ENCODE measurements at regions not wholly inside any gene's neighbourhood (a gene's known extent, or its start where the extent isn't known, plus 50 kb on each side); places are given as distances from the start of the nearest gene placed in this dataset.

GRCh38 chr4:177728361-177729152 is 286.3 kb upstream of the AGA start:
- 41% methylated on average over 27 of the region's 27 CpGs for WGBS (ENCODE audit: insufficient coverage, insufficient replicate concordance, low lambda C conversion rate, missing lambda C conversion rate)
- Histone ChIP-seq H3K4me2 (ENCODE audit: control insufficient read depth, insufficient read depth) (no peak overlapping the region), H3K9ac (ENCODE audit: control insufficient read depth, insufficient read depth, low read length) (no peak overlapping the region), H3K9me3 (replicated peaks; ENCODE audit: control insufficient read depth, insufficient read depth, low read length) (no peaks in the 10 kb centered on the region), H3K4me1 (ENCODE audit: control insufficient read depth, insufficient read depth, low read length) (no peaks in the 10 kb centered on the region), H3K4me3 (no peak overlapping the region), H2AFZ (ENCODE audit: control insufficient read depth, low read depth, low read length) (no peak overlapping the region), H3K27me3 (replicated peaks in 1 of 2; ENCODE audit: control insufficient read depth in 2 of 2, insufficient read depth in 2 of 2, low read length in 1 of 2) (no peaks in the 10 kb centered on the region), H3K27ac (ENCODE audit: control insufficient read depth, insufficient read depth) (no peak overlapping the region), H4K20me1 (ENCODE audit: control insufficient read depth, insufficient read depth) (no peaks in the 10 kb centered on the region), H3K79me2 (ENCODE audit: control insufficient read depth, insufficient read depth, low read length) (no peaks in the 10 kb centered on the region), H3K36me3 (ENCODE audit: control insufficient read depth in 2 of 2, insufficient read depth in 2 of 2, low read length in 1 of 2) (no peaks in the 10 kb centered on the region)
- POLR2A ChIA-PET = no interaction called here
- no TSS peak for BruUV-seq (replicated peaks)
- no peak for FAIRE-seq
- TF ChIP-seq TAF1 (IDR thresholded peaks at IDR 0.05; ENCODE audit: borderline replicate concordance, low read depth, low read length) (no peak), IRF4 (IDR thresholded peaks at IDR 0.05; ENCODE audit: low read depth, low read length) (no peak), NFIC (IDR thresholded peaks at IDR 0.05; ENCODE audit: low read depth, low read length) (no peak), ZNF384 (IDR thresholded peaks at IDR 0.05; ENCODE audit: borderline replicate concordance, low read depth, low read length) (no peak), NR2C1 (IDR thresholded peaks at IDR 0.05) (0 out of 2 replicates have a peak, but pooled peaks have one; percentile 14)
- intact Hi-C loops (cut with micrococcal nuclease; ENCODE audit: unreplicated experiment) = no loop called here
- SMC1A ChIA-PET (ENCODE audit: uncharacterized antibody, unreplicated experiment) = interaction anchor here (0.8 to 1.7 kb wide), 3 partner anchors 16 to 1919 kb away, joined by 3 to 8 read pairs (median 4); no protein-coding TSS in a partner anchor
- RAD21 ChIA-PET (ENCODE audit: unreplicated experiment) = no interaction called here
- in situ Hi-C loops (cut with MboI) = no loop called here
- DNase-seq (ENCODE audit: low read depth, low spot score) = no peak
- CTCF ChIA-PET = interaction anchor here (0.6 to 1.4 kb wide), 4 partner anchors 11 to 1986 kb away, joined by 3 to 4 read pairs (median 3); no protein-coding TSS in a partner anchor
- ATAC-seq = no peak

- Histone ChIP-seq H3K27ac (ENCODE audit: control insufficient read depth, insufficient read depth) (no peak overlapping the region), H3K27me3 (replicated peaks in 1 of 2; ENCODE audit: control insufficient read depth in 2 of 2, insufficient read depth in 2 of 2, low read length in 1 of 2) (no peaks in the 10 kb centered on the region), H3K36me3 (ENCODE audit: control insufficient read depth in 2 of 2, insufficient read depth in 2 of 2, low read length in 1 of 2) (no peaks in the 10 kb centered on the region), H3K9ac (ENCODE audit: control insufficient read depth, insufficient read depth, low read length) (no peak overlapping the region), H3K4me2 (ENCODE audit: control insufficient read depth, insufficient read depth) (no peak overlapping the region), H3K79me2 (ENCODE audit: control insufficient read depth, insufficient read depth, low read length) (no peaks in the 10 kb centered on the region), H3K4me1 (ENCODE audit: control insufficient read depth, insufficient read depth, low read length) (no peaks in the 10 kb centered on the region), H3K4me3 (no peak overlapping the region), H4K20me1 (ENCODE audit: control insufficient read depth, insufficient read depth) (no peaks in the 10 kb centered on the region), H3K9me3 (replicated peaks; ENCODE audit: control insufficient read depth, insufficient read depth, low read length) (no peaks in the 10 kb centered on the region), H2AFZ (ENCODE audit: control insufficient read depth, low read depth, low read length) (no peak overlapping the region)
- no peak for ATAC-seq
- ChIA-PET POLR2A (interaction anchor here (1.2 kb wide), 1 partner anchor 10 kb away, joined by 3 read pairs; no protein-coding TSS in a partner anchor), RAD21 (ENCODE audit: unreplicated experiment) (no interaction called here), CTCF (interaction anchor here (0.7 to 0.9 kb wide), 2 partner anchors 15 to 1088 kb away, joined by 3 to 4 read pairs; no protein-coding TSS in a partner anchor), SMC1A (ENCODE audit: uncharacterized antibody, unreplicated experiment) (interaction anchor here (0.9 to 1.6 kb wide), 6 partner anchors 8 to 30 kb away, joined by 3 to 4 read pairs (median 3); no protein-coding TSS in a partner anchor)
- intact Hi-C loops (cut with micrococcal nuclease; ENCODE audit: unreplicated experiment) (no loop called here), in situ Hi-C loops (cut with MboI) (no loop called here)
- 18% methylated on average over 3 of the region's 3 CpGs for WGBS (ENCODE audit: insufficient coverage, insufficient replicate concordance, low lambda C conversion rate, missing lambda C conversion rate)
- TF ChIP-seq, protein P1, sequence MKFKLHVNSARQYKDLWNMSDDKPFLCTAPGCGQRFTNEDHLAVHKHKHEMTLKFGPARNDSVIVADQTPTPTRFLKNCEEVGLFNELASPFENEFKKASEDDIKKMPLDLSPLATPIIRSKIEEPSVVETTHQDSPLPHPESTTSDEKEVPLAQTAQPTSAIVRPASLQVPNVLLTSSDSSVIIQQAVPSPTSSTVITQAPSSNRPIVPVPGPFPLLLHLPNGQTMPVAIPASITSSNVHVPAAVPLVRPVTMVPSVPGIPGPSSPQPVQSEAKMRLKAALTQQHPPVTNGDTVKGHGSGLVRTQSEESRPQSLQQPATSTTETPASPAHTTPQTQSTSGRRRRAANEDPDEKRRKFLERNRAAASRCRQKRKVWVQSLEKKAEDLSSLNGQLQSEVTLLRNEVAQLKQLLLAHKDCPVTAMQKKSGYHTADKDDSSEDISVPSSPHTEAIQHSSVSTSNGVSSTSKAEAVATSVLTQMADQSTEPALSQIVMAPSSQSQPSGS (IDR thresholded peaks at IDR 0.05; ENCODE audit: low read length) = no peak
- TF ChIP-seq RELA (IDR thresholded peaks at IDR 0.05; ENCODE audit: borderline replicate concordance, partially characterized antibody) (no peak), MYC (IDR thresholded peaks at IDR 0.05; ENCODE audit: insufficient read depth, insufficient read length, insufficient replicate concordance, low read length, severe bottlenecking) (no peak)
- TF ChIP-seq, protein P2, sequence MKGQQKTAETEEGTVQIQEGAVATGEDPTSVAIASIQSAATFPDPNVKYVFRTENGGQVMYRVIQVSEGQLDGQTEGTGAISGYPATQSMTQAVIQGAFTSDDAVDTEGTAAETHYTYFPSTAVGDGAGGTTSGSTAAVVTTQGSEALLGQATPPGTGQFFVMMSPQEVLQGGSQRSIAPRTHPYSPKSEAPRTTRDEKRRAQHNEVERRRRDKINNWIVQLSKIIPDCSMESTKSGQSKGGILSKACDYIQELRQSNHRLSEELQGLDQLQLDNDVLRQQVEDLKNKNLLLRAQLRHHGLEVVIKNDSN (IDR thresholded peaks at IDR 0.05; ENCODE audit: borderline replicate concordance, extremely low read length, insufficient read depth, low read depth, low read length) = no peak
- no peak for DNase-seq (ENCODE audit: low read depth, low spot score)
- BruUV-seq (replicated peaks) = no TSS peak
- no peak for FAIRE-seq
Measured at GRCh38 chr4:177729681-177730080, 287.4 kb upstream of the AGA start.

Measured in GM12878 (cell line).